ENCODE measurements at regions not wholly inside any gene's neighbourhood (a gene's known extent, or its start where the extent isn't known, plus 50 kb on each side); places are given as distances from the start of the nearest gene placed in this dataset.

GRCh38 chr2:200049086-200049485 lies 93.7 kb downstream of the MAIP1 start:
- TF ChIP-seq CTCF (IDR thresholded peaks at IDR 0.05) (no peak), POLR2A (IDR thresholded peaks at IDR 0.05) (no peak), EP300 (IDR thresholded peaks at IDR 0.05) (no peak)

Measured in tibial nerve (tissue), 4 donors.